Right ventricle myocardium inferior (tissue), 1 donor: ENCODE measurements at regions not wholly inside any gene's neighbourhood (a gene's known extent, or its start where the extent isn't known, plus 50 kb on each side); places are given as distances from the start of the nearest gene placed in this dataset.
"Not testable (repeated sequence)": the region's sequence is repeated elsewhere in the genome, so short reads cannot be mapped to it uniquely, and the experiment has no call there.

Experiments used
- ATAC-seq: fragments of 200-7000 bp; cut with Tn5 transposase; one replicate; pipeline ENCODE4 v1.9.1; 2020; ENCODE audit warnings: mild to moderate bottlenecking, moderate library complexity
- DNase-seq: peaks from one replicate; pipeline ENCODE4 v3.0.0; 2021; ENCODE audit errors: missing footprints
- intact Hi-C: fragments of 100-400 bp; cut with DNase I; formaldehyde crosslinking; loops from one replicate; pipeline ENCODE4 v1.11.0; 2022
- donor health status: DM: no; HTN: yes; CAD: no; lungs with severe emphysema.

DNA sequence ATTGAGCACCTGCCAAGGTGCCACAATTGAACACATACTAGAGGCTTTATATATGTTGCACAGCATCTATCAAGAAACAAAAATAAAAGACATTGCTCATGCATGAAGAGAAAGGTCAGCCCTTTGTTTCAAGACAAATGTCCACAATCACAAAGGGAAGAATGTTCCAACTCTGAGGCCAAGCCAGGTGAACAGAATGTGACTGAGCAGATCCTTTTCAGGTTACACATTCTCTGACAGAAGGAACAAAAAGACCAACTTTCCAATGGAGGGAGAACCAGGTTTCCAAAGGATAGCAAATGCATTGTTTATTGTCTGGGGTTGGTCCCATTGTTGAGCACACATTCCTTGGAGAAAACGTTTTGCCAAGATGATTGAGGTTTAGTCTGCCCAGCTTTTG is 50.2 kb upstream of the FAM174B start:
- DNase-seq: no peak
- intact Hi-C loops: no loop called here
- ATAC-seq: no peak

DNA sequence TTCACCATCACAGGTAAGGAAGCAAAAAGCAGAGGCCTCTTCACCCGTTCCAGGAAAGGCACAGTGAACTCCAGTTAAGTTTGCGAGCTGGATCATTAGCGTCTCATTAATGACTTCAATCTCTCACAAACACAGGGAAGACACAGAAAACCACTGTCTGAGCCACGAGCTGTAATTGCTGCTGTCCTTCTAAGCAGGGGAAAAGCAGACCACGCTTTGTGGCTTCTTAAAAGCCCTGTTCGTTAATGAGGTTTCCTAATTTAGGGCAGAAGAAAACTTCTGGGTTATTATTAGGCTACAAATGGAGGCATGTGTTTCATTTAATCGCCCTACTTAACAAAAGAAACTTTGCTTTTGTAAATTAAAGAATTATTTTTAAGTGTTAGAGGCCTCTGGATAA is 50.6 kb upstream of the FAM174B start:
- no peak for DNase-seq
- ATAC-seq: no peak
- intact Hi-C loops: no loop called here

DNA sequence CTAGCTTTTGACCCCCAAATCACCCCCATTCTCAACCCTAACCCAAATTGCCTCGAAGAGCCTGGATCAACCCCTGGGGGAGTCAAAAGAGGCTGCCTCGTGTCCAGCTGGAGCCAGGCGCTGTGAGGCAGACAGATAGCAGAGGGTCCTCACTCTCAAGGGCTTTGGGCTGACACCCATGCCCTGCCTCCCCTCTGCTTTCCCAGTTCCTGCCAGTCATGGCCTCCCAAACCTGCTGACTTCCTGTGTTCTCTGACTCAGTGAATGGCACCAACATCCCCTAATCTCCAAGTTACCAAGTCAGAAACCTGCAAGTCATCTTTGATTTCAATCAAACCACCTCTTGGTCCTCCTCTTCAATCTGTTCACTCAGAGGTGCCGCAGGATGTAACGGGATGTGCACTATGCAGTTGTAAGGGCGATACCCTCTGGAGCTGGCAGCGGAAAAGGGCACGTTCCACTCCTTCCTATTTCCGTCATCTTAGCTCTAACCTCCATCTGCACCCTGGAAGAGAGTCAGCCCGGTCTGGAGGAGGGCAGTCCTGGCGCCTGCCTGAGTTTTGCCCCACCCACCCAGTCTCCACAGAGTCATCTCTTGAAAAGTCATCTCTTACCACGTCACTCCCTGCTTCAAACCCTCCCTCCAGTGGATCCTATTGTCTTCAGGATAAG is 52.4 kb upstream of the FAM174B start:
- ATAC-seq (no peak), DNase-seq (no peak)
- intact Hi-C loops: no loop called here

DNA sequence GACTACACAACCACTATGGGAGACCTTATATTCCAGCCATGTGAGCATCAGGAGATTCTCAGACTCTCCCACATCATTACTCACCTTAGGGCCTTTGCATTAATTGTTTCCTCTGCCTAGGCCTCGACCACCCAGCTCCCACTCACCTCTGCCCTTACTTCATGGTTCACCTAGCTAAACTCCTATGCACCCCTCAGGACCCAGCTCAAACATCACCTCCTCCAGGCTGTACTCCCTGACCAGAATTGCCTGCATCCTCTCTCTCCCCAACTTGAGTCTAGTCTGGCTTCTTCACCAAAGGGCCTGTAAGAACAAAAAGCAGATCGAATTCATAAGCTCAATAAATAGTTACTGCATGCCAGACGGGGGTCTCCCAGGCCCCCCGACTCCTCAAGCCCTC is 53.1 kb upstream of the FAM174B start:
- ATAC-seq (no peak), DNase-seq (no peak)
- intact Hi-C loops: no loop called here

DNA sequence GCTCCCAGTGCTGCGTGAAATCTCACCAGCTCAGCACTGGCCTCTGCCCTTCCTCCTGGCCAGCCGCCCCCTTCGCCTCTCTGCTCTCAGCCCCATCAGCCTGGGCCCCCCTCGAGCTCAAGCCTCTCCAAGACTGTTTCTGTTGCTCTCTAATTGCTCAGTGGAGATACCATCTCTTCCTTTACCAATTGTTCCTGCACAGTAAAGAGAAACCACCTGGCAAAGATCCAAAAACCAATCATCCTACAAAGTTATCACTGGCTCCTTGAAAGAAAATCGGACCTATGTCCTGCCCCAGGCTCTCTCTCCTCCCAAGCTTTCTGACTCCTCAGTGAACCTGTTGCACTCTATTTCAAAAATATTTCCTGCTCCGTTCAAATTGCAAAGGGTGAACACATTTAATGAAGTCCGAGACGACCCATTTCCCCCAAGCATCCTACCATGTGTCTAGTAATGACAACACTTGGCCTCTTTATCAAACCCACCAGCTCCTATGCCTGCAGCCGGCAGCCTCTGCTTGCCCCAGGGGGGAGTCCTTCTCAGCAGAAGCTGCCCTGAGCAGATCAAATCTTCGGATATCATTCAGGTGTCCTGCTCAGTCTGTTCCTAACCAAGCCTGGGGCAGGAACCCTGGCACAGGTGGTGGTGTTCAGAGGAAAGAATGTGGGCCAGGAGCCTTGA is 53.7 kb upstream of the FAM174B start:
- intact Hi-C loops: no loop called here
- DNase-seq: no peak
- no peak for ATAC-seq

DNA sequence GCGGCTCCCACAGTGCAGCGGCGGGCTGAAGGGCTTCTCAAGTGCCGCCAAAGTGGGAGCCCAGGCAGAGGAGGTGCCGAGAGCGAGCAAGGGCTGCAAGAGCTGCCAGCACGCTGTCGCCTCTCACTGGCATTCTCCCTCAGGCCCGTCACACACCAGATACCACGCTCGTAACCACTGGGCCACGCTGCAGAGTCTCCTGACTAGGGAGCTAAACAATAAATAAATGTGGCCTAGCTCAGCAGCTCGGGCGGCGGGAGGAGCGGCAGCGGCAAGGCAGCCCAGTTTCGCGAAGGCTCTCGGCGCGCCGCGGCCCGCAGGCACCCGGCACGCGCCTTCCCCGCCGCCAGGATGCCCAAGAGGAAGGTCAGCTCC is 55.9 kb upstream of the FAM174B start:
- ATAC-seq (no peak), DNase-seq (no peak)
- intact Hi-C loops: loop anchor here (5.0 to 10.0 kb wide), 2 partner anchors 319 to 427 kb away; partner anchors contain the start of gene ST8SIA2

DNA sequence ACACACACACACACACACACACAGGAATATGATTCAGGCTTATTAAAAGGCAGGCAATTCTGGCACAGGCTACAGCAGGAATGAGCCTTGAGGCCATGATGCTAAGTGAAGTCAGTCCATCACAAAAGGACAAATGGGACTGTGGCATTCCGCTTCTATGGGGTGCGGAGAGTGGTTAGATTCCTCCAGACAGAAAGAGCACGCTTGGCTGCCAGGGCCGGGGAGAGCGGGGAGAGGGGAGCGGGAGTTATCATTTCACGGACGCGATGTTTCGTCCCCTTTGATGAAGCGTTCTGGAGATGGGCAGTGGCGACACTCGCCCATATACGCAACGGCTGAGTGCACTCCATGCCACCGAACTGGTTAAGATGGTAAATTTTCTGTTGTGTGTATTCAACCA is 58.5 kb upstream of the FAM174B start:
- no peak for DNase-seq
- peak; percentile 33 for ATAC-seq
- intact Hi-C loops: loop anchor here (1.0 to 10.0 kb wide), 3 partner anchors 193 to 429 kb away; partner anchors contain the start of gene ST8SIA2

DNA sequence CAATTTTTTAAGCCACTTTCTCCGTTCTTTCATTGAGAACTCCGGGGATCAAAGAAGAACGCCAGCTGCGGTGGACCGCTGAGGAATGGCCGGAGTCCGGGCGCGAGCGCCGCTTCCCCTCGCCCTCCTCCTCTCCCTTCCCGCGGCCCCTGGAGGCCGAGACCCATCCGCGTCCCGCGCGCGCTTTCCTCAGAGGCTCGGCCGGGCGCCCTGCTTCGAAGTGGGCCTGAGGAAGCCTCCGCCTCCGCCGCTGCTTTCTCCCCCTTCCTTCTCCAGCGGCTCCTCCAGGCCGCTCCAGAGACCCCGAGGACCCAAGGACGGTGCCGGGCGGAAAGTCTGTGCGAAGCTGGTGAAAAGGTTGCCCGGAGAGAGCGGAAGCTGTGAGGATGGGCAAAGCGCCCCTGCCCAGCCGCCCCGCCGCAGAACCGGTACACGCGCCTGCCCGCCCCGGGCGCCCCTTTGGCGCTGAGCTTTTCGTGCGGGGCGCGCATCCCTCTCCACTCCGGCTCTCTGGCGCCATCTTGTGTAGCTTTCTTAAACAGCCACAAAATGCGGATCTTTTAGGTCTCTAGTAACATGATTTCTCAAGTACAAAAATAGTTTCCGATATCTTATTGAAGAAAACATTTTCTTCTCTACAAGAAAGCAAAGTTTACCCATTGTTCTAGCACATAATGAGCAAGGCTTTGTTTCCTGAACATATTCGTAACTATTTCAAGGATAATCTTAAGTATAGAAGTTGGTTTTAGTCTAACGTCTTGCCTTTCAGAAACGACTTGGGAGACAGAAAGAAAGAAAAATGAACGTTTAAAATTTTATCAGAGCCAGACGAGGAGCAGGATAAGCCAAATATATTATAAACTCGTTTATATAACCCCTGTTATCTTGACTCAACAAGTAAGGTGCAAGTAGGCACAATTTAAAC is 59.2 kb upstream of the FAM174B start:
- intact Hi-C loops: loop anchor here (1.0 to 10.0 kb wide), 3 partner anchors 193 to 430 kb away; partner anchors contain the start of gene ST8SIA2
- ATAC-seq (peak; percentile 94), DNase-seq (peak; percentile 82)

DNA sequence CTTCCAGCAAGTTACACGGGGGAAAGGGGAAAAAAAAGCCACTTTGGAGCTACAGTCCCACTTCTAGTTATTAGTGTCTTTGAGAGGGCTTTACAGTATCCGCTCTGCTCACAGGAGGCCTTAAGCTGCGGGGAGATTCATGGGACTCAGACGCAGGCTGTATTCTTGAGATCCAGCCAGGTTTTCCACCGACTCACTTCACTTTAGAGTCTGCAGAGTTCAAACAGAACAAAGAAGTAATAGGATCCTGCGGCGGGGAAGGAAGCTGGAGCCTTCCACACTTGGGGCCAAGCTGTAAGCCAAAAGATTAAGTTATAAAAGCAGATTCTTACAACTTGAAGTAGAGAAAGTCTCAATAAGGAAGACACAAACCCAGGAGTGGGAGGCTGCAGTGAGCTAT is 60.2 kb upstream of the FAM174B start:
- intact Hi-C loops: loop anchor here (10.0 kb wide), 1 partner anchor 431 kb away; no protein-coding TSS in a partner anchor
- DNase-seq (no peak), ATAC-seq (no peak)

DNA sequence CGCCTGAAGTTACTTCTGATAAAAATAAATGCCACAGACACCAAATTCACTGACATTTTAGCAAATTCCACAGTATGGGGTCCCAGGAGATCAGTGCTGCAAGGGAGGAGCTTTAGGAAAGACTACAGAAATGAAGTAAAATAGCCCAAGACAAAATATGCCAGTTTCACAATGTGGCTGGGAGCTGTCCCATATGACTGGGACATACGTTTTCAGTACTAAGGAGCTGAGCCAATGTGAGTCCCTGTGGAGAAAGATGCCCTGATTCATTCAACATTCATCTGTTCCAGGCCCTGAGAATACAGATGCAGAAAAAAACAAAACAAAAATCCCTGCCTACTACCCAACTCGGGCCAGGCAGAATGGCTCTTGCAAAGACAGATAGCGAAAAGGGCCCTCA is 63.4 kb upstream of the FAM174B start:
- ATAC-seq: no peak
- DNase-seq: no peak
- intact Hi-C loops: loop anchor here (10.0 kb wide), 1 partner anchor 434 kb away; no protein-coding TSS in a partner anchor

DNA sequence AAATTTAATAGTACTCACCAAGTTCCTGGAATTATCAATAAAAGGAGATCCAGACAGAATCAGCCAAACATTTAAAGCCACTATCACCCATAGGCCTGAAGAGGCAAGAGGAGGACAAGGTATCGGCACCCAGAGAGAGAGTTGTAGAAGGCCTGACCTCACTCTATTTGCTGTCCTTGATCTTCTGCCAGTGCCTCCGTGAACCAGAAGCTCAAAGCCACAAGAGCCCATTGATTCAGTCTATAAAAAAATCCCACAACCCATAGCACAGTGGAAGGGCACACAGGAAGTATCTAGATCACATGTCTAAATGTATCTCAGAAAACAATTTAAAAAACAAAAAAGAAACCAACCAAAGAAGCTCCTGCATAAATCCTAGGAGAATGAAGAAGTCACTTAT is 68.6 kb upstream of the FAM174B start:
- ATAC-seq: no peak
- intact Hi-C loops: no loop called here

DNA sequence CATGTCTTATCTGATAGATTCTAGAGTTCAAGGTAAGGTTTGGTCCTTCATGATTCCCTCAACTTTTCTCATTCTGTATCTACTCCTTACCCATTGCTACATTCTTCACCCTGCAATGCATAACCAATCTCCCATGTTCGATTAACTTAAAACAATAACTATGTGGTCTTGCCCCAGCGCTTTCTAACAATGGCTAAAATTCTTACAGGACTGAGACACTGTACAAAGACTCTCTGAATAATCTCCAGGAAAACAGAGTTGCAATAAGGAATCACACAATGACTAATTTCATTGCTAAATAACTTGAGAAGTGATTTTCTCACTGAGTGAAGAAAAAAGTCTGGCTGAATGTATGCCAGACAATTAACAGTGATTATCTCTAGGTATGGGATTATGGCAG is 69.6 kb upstream of the FAM174B start:
- intact Hi-C loops: no loop called here
- DNase-seq (no peak), ATAC-seq (no peak)

More for the DNA sequence above, 68.6 kb upstream of the FAM174B start:
- DNase-seq: no peak

DNA sequence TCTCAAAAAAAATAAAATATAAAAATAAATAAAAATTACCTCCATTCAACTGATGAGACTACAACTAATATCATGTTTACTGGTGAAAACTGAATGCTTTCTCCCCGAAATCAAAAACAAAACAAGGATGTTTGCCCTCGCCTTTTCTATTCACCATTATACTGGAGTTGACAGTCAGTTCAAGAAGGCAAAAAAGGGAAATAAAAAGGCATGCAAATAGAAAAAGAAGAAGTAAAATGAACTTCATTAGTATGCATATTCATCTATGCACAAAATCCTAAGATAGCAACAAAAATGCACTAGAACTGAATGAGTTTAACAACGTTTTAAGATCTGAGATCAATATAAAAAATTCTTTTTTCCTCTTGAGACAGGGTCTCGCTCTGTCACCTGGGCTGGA is 72.7 kb upstream of the FAM174B start:
- intact Hi-C loops: no loop called here
- DNase-seq (no peak), ATAC-seq (no peak)

DNA sequence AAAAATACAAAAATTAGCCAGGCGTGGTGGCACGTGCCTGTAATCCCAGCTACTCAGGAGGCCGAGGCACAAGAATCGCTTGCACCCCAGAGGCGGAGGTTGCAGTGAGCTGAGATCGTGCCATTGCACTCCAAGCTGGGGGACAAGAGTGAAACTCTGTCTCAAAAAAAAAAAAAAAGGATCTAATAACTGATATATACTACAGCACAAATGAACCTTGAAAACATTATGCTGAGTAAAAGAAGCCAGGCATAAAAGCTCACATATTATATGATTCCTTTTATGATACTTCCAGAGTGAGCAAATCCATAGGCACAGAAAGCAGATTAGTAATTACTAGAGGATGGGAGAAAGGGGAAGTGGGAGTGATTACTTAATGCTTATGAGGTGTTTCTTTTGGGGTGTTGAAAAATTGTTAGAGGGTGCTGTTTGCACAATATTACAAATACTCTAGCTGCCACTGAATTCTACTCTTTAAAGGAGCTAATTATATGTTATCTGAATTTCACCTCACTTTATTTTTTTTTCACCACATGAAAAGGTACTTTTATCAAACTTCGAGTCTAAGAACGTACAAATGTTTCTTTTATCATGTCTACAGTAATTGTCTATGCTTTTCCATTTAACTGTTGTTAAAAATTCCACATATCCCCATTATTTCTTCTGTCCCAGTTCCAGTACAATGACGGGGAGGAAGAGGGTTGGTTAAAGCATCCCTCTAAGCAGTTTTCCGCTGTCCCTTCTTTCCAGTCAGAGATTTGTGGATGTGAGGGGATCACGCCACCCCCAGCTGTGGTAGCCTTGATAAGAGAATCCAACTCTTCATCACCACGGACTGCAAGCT is 77.7 kb upstream of the FAM174B start:
- DNase-seq: no peak
- ATAC-seq: no peak
- intact Hi-C loops: no loop called here

DNA sequence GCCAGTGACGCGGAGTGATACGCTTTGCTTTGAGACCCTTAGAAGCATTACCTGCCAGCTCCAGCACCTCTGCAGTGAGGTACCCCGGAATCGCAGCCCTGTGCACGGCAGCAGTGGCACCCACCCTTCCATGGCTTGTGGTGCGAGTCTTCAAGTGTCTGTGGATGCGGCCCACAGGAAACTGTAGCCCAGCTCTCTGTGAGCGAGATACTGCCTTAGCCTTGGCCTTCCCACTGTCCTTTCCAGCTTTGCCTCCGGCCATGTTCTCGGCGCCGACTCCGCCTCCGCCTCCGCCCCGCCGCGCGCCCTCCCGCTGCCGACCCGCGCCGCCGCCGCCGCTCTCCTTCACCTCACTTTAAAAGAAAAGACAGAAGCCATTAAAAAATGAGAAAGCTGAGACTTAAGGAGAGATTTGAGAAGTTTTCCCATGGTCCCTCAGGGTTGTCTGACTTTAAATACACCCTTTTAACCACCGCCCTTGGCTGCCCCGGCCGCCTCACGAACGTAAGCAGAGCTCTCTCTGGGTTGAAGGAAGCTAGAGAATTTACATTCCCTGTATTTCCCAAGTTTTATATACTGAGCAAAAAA is 78.5 kb upstream of the FAM174B start:
- DNase-seq (no peak), ATAC-seq (peak; percentile 74)
- intact Hi-C loops: no loop called here

DNA sequence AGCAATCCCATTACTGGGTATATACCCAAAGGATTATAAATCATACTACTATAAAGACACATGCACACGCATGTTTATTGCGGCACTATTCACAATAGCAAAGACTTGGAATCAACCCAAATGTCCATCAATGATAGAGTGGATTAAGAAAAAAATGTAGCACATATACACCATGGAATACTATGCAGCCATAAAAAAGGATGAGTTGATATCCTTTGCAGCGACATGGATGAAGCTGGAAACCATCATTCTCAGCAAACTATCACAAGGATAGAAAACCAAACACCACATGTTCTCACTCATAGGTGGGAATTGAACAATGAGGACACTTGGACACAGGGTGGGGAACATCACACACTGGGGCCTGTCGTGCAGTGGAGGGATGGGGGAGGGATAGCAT is 83.7 kb upstream of the FAM174B start:
- ATAC-seq, DNase-seq, intact Hi-C loops: not testable (repeated sequence)

DNA sequence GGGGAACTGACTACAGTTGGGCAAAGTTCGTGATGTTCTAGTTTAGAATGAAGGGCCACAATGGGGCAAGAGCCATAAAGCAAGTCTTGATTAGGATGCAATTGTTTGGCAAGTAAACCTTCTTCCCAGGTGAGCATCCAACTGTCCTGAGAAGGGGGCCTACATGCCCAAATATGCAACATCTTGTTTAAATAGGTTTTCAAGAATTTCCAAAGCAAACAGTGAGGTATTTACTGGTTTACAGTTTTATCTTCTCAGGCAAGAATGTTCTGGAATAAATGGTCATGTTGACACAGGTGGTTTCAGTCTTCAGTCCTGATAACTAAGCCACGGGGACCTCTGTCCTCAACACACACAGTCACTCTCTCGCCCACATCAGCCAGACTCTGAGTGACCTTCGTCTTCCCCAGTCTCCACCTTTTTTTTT is 90.3 kb upstream of the FAM174B start:
- ATAC-seq (no peak), DNase-seq (no peak)
- intact Hi-C loops: no loop called here

DNA sequence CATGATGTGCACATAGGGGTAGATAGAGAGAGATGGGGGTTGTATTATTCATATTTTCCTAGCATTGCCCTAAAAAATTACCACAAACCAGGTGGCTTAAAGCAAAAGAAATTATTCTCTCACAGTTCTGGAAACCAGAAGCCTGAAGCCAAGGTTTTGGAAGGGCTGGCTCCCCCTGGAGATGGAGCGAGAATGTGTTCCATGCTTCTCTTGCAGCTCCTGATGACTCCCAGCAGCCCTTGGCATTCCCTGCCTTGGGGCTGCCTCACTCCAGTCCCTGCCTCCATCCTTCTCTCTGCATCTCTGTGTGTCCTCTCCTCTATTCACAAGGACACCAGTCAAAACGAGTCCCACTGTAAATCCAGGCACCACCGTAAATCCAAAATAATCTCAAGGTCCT is 91.5 kb upstream of the FAM174B start:
- no peak for DNase-seq
- no peak for ATAC-seq
- intact Hi-C loops: no loop called here
